SK-N-MC (cell line): ENCODE measurements at regions not wholly inside any gene's neighbourhood (a gene's known extent, or its start where the extent isn't known, plus 50 kb on each side); places are given as distances from the start of the nearest gene placed in this dataset.
"Not testable (repeated sequence)": the region's sequence is repeated elsewhere in the genome, so short reads cannot be mapped to it uniquely, and the experiment has no call there.

Source experiments
- DNase-seq: peaks from one replicate; pipeline ENCODE4 v3.0.0-alpha.2; 2011; ENCODE audit warnings: low read depth, low spot score
- H3K27ac ChIP-seq: fragments of 200-600 bp; sonication (generic); 2 replicates; pipeline ENCODE4 v1.5.1; 2016; ENCODE audit warnings: mixed run types
- H3K36me3 ChIP-seq: fragments of 200-600 bp; sonication (generic); 2 replicates; pipeline ENCODE4 v1.6.1; 2017; ENCODE audit warnings: antibody characterized with exemption, low read length, mixed read lengths; ENCODE audit not compliant: insufficient read depth
- H3K4me3 ChIP-seq: fragments of 200-600 bp; sonication (generic); 2 replicates; pipeline ENCODE4 v1.5.1; 2016
- H3K9ac ChIP-seq: fragments of 200-600 bp; sonication (generic); 2 replicates; pipeline ENCODE4 v1.8.0; 2017; ENCODE audit warnings: mixed run types, mixed read lengths; ENCODE audit not compliant: insufficient read length
- H3K9me3 ChIP-seq: fragments of 200-600 bp; sonication (generic); 2 replicates; pipeline ENCODE4 v1.6.1; 2017; ENCODE audit warnings: low read depth, mild to moderate bottlenecking, antibody characterized with exemption, low read length, moderate library complexity, mixed read lengths
- EZH2 ChIP-seq: fragments of 200-600 bp; sonication (generic); IDR thresholded peaks from one replicate; pipeline ENCODE4 v1.6.1; 2017; ENCODE audit warnings: antibody characterized with exemption
- FOXP2 ChIP-seq: optimal IDR thresholded peaks from 2 replicates; pipeline ENCODE3; 2011; ENCODE audit warnings: mild to moderate bottlenecking, moderate library complexity; ENCODE audit not compliant: insufficient read depth; ENCODE audit errors: extremely low read length, control extremely low read depth
- POLR2AphosphoS5 ChIP-seq: IDR thresholded peaks from 2 replicates; pipeline ENCODE4 v1.6.1; 2012; ENCODE audit warnings: mild to moderate bottlenecking, low read depth, low read length, borderline replicate concordance

GRCh38 chr14:56055511-56055910 lies 62.7 kb upstream of the PELI2 start:
- H3K9me3 ChIP-seq, result no peaks in the 10 kb centered on the region
- H3K36me3 ChIP-seq, result no peaks in the 10 kb centered on the region
- no peak overlapping the region for H3K27ac ChIP-seq
- H3K9ac ChIP-seq, result no peak overlapping the region
- no peak for DNase-seq
- H3K4me3 ChIP-seq, result no peak overlapping the region
- TF ChIP-seq EZH2, result no peak
- TF ChIP-seq FOXP2, result no peak
- no peak for TF ChIP-seq POLR2AphosphoS5

GRCh38 chr14:56056031-56056430 lies 62.2 kb upstream of the PELI2 start:
- no peak overlapping the region for H3K9ac ChIP-seq
- no peak for DNase-seq
- TF ChIP-seq POLR2AphosphoS5, result no peak
- H3K4me3 ChIP-seq, result no peak overlapping the region
- H3K9me3 ChIP-seq, result no peaks in the 10 kb centered on the region
- H3K36me3 ChIP-seq, result no peaks in the 10 kb centered on the region
- H3K27ac ChIP-seq, result no peak overlapping the region

GRCh38 chr14:56057071-56057741 lies 61.0 kb upstream of the PELI2 start:
- Histone ChIP-seq H3K36me3 (no peaks in the 10 kb centered on the region), H3K27ac (no peak overlapping the region), H3K9ac (no peak overlapping the region), H3K9me3 (no peaks in the 10 kb centered on the region), H3K4me3 (no peak overlapping the region)
- no peak for DNase-seq
- TF ChIP-seq POLR2AphosphoS5, result no peak
- TF ChIP-seq EZH2, result no peak
- TF ChIP-seq FOXP2, result no peak

- DNase-seq, result no peak
- no peak for TF ChIP-seq FOXP2
- TF ChIP-seq POLR2AphosphoS5, result no peak
- TF ChIP-seq EZH2, result no peak
- Histone ChIP-seq H3K9ac (no peak overlapping the region), H3K36me3 (no peaks in the 10 kb centered on the region), H3K4me3 (no peak overlapping the region), H3K27ac (no peak overlapping the region), H3K9me3 (no peaks in the 10 kb centered on the region)
Observed at GRCh38 chr14:56057767-56058166, 60.4 kb upstream of the PELI2 start.

- H3K9ac ChIP-seq, result no peak overlapping the region
- H3K4me3 ChIP-seq, result no peak overlapping the region
- DNase-seq, result no peak
- no peak overlapping the region for H3K27ac ChIP-seq
- no peaks in the 10 kb centered on the region for H3K9me3 ChIP-seq
- H3K36me3 ChIP-seq, result no peaks in the 10 kb centered on the region
- TF ChIP-seq FOXP2 (no peak), POLR2AphosphoS5 (no peak), EZH2 (no peak)
Observed at GRCh38 chr14:56059054-56059453, 59.2 kb upstream of the PELI2 start.

GRCh38 chr14:56061051-56061450 lies 57.2 kb upstream of the PELI2 start:
- no peak overlapping the region for H3K9ac ChIP-seq
- no peak for TF ChIP-seq POLR2AphosphoS5
- no peak for TF ChIP-seq EZH2
- no peak for TF ChIP-seq FOXP2
- no peak overlapping the region for H3K4me3 ChIP-seq
- H3K36me3 ChIP-seq, result no peaks in the 10 kb centered on the region
- DNase-seq, result no peak
- no peaks in the 10 kb centered on the region for H3K9me3 ChIP-seq
- H3K27ac ChIP-seq, result no peak overlapping the region

- Histone ChIP-seq H3K9me3 (no peaks in the 10 kb centered on the region), H3K9ac (no peak overlapping the region), H3K27ac (no peak overlapping the region), H3K4me3 (no peak overlapping the region), H3K36me3 (no peaks in the 10 kb centered on the region)
- DNase-seq, result no peak
- TF ChIP-seq FOXP2 (no peak), POLR2AphosphoS5 (no peak), EZH2 (no peak)
Observed at GRCh38 chr14:56063131-56063530, 55.1 kb upstream of the PELI2 start.

GRCh38 chr14:56064513-56064912 lies 53.7 kb upstream of the PELI2 start:
- H3K27ac ChIP-seq, result no peak overlapping the region
- H3K4me3 ChIP-seq, result no peak overlapping the region
- no peak overlapping the region for H3K9ac ChIP-seq
- H3K9me3 ChIP-seq, result no peaks in the 10 kb centered on the region
- no peaks in the 10 kb centered on the region for H3K36me3 ChIP-seq
- DNase-seq, result no peak
- no peak for TF ChIP-seq EZH2
- no peak for TF ChIP-seq FOXP2
- TF ChIP-seq POLR2AphosphoS5, result no peak

- not testable (repeated sequence) for H3K36me3 ChIP-seq, H3K9me3 ChIP-seq, H3K27ac ChIP-seq, H3K9ac ChIP-seq, DNase-seq, H3K4me3 ChIP-seq
Observed at GRCh38 chr14:56065199-56065598, 53.0 kb upstream of the PELI2 start.
